ENCODE measurements at regions not wholly inside any gene's neighbourhood (a gene's known extent, or its start where the extent isn't known, plus 50 kb on each side); places are given as distances from the start of the nearest gene placed in this dataset.

GRCh38 chr5:74099538-74100267, 473.7 kb downstream of the ARHGEF28 start:
- Histone ChIP-seq H2BK15ac (ENCODE audit: low read length) (no peak overlapping the region), H2BK120ac (replicated peaks; ENCODE audit: low read depth, low read length) (no peak overlapping the region), H3K27ac (ENCODE audit: low read depth, low read length) (no peak overlapping the region), H4K8ac (ENCODE audit: extremely low read depth, insufficient read depth, low read length) (no peak overlapping the region), H3K79me1 (ENCODE audit: low read depth, low read length) (no peaks in the 10 kb centered on the region), H2BK5ac (ENCODE audit: low read depth, low read length) (no peak overlapping the region), H4K5ac (ENCODE audit: insufficient read length, low read depth, low read length) (no peak overlapping the region), H3K23ac (ENCODE audit: insufficient read length) (no peak overlapping the region), H3K18ac (ENCODE audit: extremely low read depth, low read length) (no peak overlapping the region), H2AFZ (ENCODE audit: low read length) (no peak overlapping the region), H2BK20ac (ENCODE audit: low read length) (no peak overlapping the region), H2AK5ac (ENCODE audit: low read depth, low read length) (no peak overlapping the region), H3K36me3 (ENCODE audit: control insufficient read depth in 2 of 4, insufficient read depth in 4 of 4, low read length in 3 of 4) (no peaks in the 10 kb centered on the region), H2BK12ac (ENCODE audit: low read depth, low read length) (no peak overlapping the region), H4K20me1 (replicated peaks in 1 of 2; ENCODE audit: control insufficient read depth in 1 of 2, insufficient read depth in 2 of 2, low read length in 2 of 2) (no peaks in the 10 kb centered on the region), H3K9ac (replicated peaks in 1 of 4; ENCODE audit: extremely low read depth in 1 of 4, low read depth in 3 of 4, low read length in 3 of 4) (no peak overlapping the region), H3K9me3 (ENCODE audit: insufficient read depth in 2 of 2, low read depth in 1 of 2, low read length in 1 of 2) (peaks cover 5 to 7% of the 10 kb centered on the region in 2 experiments; a peak in 2 of 4 replicates), H3K4me2 (ENCODE audit: insufficient read depth in 1 of 2, low read depth in 2 of 2, low read length in 2 of 2) (no peak overlapping the region), H3K4ac (replicated peaks; ENCODE audit: insufficient read length, low read depth, low read length) (no peak overlapping the region), H3K79me2 (ENCODE audit: control insufficient read depth in 1 of 2, insufficient read depth in 2 of 2, low read length in 2 of 2) (no peaks in the 10 kb centered on the region), H4K91ac (replicated peaks; ENCODE audit: insufficient read length, low read length) (no peak overlapping the region), H3K4me3 (ENCODE audit: extremely low read depth in 1 of 4, insufficient read depth in 2 of 4, low read depth in 3 of 4, low read length in 4 of 4) (no peak overlapping the region), H3K27me3 (replicated peaks in 1 of 4; ENCODE audit: control insufficient read depth in 3 of 4, extremely low read depth in 1 of 4, insufficient read depth in 3 of 4, low read length in 3 of 4) (no peaks in the 10 kb centered on the region), H3K14ac (ENCODE audit: insufficient read length) (no peak overlapping the region), H3K56ac (replicated peaks; ENCODE audit: insufficient read length, low read depth, low read length) (no peak overlapping the region), H3K23me2 (ENCODE audit: low read depth, low read length) (no peaks in the 10 kb centered on the region), H3K4me1 (replicated peaks in 1 of 4; ENCODE audit: control insufficient read depth in 3 of 4, insufficient read depth in 4 of 4, low read length in 3 of 4) (no peaks in the 10 kb centered on the region)
- no peak for TF ChIP-seq SIRT6 (IDR thresholded peaks at IDR 0.05; ENCODE audit: low read length)
- TF ChIP-seq CBX5 (IDR thresholded peaks at IDR 0.05; ENCODE audit: low read depth, low read length), result no peak
- no peak for TF ChIP-seq MAX (IDR thresholded peaks at IDR 0.05)
- TF ChIP-seq SAP30 (IDR thresholded peaks at IDR 0.05; ENCODE audit: insufficient read depth, insufficient replicate concordance, low read length), result no peak
- no peak for TF ChIP-seq HDAC2 (IDR thresholded peaks at IDR 0.05; ENCODE audit: borderline replicate concordance in 1 of 2, low read depth in 2 of 2, low read length in 2 of 2)
- no peak for TF ChIP-seq ZNF274 (IDR thresholded peaks at IDR 0.05; ENCODE audit: borderline replicate concordance, extremely low read depth, low read length)
- no peak for TF ChIP-seq CHD2 (IDR thresholded peaks at IDR 0.05; ENCODE audit: low read length)
- no peak for TF ChIP-seq RFX5 (IDR thresholded peaks at IDR 0.05; ENCODE audit: borderline replicate concordance, low read depth, low read length)
- no peak for TF ChIP-seq NANOG (IDR thresholded peaks at IDR 0.05; ENCODE audit: insufficient read depth, low read depth, low read length, poor library complexity, severe bottlenecking)
- no peak for TF ChIP-seq CREB1 (IDR thresholded peaks at IDR 0.05)
- no peak for TF ChIP-seq EGR1 (IDR thresholded peaks at IDR 0.05; ENCODE audit: borderline replicate concordance, low read depth, low read length)
- no peak for TF ChIP-seq BRCA1 (IDR thresholded peaks at IDR 0.05; ENCODE audit: low read depth, low read length)
- TF ChIP-seq SP2 (IDR thresholded peaks at IDR 0.05; ENCODE audit: low read length), result no peak
- no peak for FAIRE-seq
- ChIA-PET CTCF (ENCODE audit: partially characterized antibody) (interaction anchor here (0.6 to 0.9 kb wide), 3 partner anchors 8 to 25 kb away, joined by 3 read pairs; no protein-coding TSS in a partner anchor), POLR2A (ENCODE audit: partially characterized antibody) (no interaction called here)
- DNase-seq (ENCODE audit: low read depth in 1 of 2, low spot score in 2 of 2), result no peak
- 96% methylated on average over 3 of the region's 3 CpGs; no CpG with 5 or more reads in 1 of the 2 experiments for whole genome bisulfite sequencing, 2 experiments (ENCODE audit: extremely low coverage in 1 of 2, insufficient coverage in 1 of 2, insufficient read length in 1 of 2, insufficient replicate concordance in 2 of 2, low coverage in 1 of 2, low lambda C conversion rate in 2 of 2, missing lambda C conversion rate in 1 of 2)
